ENCODE measurements at regions not wholly inside any gene's neighbourhood (a gene's known extent, or its start where the extent isn't known, plus 50 kb on each side); places are given as distances from the start of the nearest gene placed in this dataset.
"Not testable (repeated sequence)": the region's sequence is repeated elsewhere in the genome, so short reads cannot be mapped to it uniquely, and the experiment has no call there.

- Mint-ChIP-seq H3K27ac (no peak overlapping the region), H3K36me3 (ENCODE audit: low read depth) (no peaks in the 10 kb centered on the region), H3K9me3 (peaks cover 5% of the 10 kb centered on the region), H3K4me3 (no peak overlapping the region), H3K27me3 (ENCODE audit: low read depth) (peaks cover 4% of the 10 kb centered on the region), H3K4me1 (no peaks in the 10 kb centered on the region)
- TF ChIP-seq CTCF (IDR thresholded peaks at IDR 0.05; ENCODE audit: unreplicated experiment in 3 of 3) = no peak
These were observed 214.9 kb downstream of the IL20RB start for GRCh38 chr3:137172728-137173127.

DNA sequence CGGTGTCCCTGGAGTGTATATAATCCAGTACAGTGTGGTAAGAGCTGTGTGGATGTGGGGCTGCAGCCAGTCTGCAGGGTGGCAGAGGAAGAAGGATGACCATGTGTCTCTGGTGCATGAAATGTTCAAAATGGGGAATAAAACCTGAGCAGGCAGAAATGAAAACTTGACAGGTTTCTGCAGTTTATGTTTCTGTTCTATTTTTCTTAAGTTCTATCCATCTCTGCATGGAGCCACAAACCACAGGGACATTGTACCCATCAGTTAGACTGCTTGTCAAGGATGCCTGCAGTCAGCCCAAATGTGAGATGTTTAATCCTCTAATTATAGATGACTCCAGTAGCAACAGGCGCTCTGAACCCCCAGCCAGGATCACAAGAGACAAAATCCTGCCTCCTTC is 216.7 kb downstream of the IL20RB start:
- Mint-ChIP-seq H3K9me3 (peaks cover 5% of the 10 kb centered on the region), H3K4me3 (no peak overlapping the region), H3K27ac (no peak overlapping the region), H3K4me1 (no peaks in the 10 kb centered on the region), H3K36me3 (ENCODE audit: low read depth) (no peaks in the 10 kb centered on the region), H3K27me3 (ENCODE audit: low read depth) (peaks cover 4% of the 10 kb centered on the region)
- no peak for TF ChIP-seq CTCF (IDR thresholded peaks at IDR 0.05; ENCODE audit: unreplicated experiment in 3 of 3)

DNA sequence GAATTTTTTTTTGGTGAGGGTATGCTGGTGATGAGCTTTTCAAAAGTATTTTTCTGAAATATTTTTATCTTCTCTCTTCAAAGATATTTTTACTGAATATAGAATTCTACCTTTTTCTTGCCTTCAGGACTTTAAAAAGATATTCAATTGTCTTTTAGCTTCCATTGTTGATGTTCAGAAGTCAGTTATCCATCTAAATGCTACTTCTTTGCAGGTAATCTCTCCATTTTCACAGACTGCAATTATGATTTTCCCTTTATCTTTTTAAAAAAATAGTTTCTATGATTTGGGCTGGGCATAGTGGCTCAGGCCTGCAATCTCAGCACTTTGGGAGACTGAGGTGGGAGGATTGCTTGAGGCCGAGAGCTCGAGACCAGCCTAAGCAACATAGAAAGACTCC is 222.4 kb downstream of the IL20RB start:
- Mint-ChIP-seq H3K36me3 (ENCODE audit: low read depth) (no peaks in the 10 kb centered on the region), H3K4me3 (no peak overlapping the region), H3K9me3 (peaks cover 14% of the 10 kb centered on the region), H3K27me3 (ENCODE audit: low read depth) (no peaks in the 10 kb centered on the region), H3K4me1 (no peaks in the 10 kb centered on the region), H3K27ac (no peak overlapping the region)
- TF ChIP-seq CTCF (IDR thresholded peaks at IDR 0.05; ENCODE audit: unreplicated experiment in 3 of 3) = no peak

DNA sequence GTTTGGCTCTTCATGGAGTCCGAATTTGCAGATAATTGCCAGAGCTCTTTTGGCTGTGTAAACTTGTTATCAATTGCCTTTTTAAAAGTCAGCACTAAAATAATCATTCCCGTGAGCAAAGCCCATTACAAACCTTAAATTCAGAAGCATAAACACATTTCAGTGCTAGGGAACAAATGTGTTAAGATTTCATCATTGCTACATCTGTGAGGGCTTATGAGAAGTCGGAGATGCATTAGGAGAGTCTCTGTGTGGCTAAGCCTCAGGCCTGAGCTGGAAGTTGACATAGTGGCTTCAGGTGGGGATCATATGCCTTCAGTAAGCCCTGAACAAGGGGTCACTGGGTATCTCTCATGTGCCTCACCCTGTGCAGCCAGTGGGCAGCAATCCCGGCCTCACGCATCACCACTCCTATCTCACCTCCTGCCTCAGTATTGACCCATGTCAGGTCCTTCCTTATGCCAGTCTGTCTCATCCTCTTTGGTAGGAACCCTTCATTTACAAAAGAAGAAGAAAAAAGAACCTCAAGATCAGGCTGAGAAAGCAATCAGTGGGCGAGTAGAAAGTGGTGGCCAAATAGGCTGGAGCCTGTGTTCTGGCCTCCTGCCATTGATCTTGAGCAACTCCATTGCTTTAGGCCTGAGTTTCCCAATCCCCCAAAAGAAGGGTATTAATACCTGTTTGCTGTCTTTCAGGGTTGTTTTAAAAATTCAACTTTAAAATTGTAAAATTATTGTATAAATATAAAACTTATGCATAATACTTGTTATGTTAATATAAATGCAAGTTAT is 233.5 kb downstream of the IL20RB start:
- no peaks in the 10 kb centered on the region for H3K27me3 Mint-ChIP-seq (ENCODE audit: low read depth)
- no peak overlapping the region for H3K4me3 Mint-ChIP-seq
- no peak overlapping the region for H3K27ac Mint-ChIP-seq
- no peaks in the 10 kb centered on the region for H3K9me3 Mint-ChIP-seq
- H3K4me1 Mint-ChIP-seq = no peaks in the 10 kb centered on the region
- no peak for TF ChIP-seq CTCF (IDR thresholded peaks at IDR 0.05; ENCODE audit: unreplicated experiment in 3 of 3)
- no peaks in the 10 kb centered on the region for H3K36me3 Mint-ChIP-seq (ENCODE audit: low read depth)

DNA sequence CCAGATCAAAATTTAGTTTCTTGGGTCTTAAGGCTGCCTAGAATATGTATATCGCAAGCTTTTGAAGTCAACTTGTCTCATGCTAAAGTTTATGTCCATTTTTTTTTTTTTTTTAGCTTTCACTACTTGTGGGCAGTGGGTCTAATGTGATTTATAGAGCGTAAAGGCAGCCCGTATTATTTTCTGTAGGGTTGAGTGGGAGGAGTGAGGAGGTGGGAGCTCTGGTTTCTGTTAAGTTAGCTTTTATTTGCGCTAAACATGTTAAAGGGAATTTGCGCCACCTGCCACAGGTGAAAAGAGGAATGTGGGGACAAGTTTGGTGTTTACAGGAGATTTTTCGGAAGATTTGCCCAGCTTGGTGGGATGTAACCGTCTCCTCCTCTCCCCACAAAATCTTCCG is 234.2 kb downstream of the IL20RB start:
- Mint-ChIP-seq H3K27me3 (ENCODE audit: low read depth) (no peaks in the 10 kb centered on the region), H3K27ac (no peak overlapping the region), H3K4me1 (no peaks in the 10 kb centered on the region), H3K4me3 (no peak overlapping the region), H3K9me3 (no peaks in the 10 kb centered on the region), H3K36me3 (ENCODE audit: low read depth) (no peaks in the 10 kb centered on the region)
- no peak for TF ChIP-seq CTCF (IDR thresholded peaks at IDR 0.05; ENCODE audit: unreplicated experiment in 3 of 3)

- TF ChIP-seq CTCF (IDR thresholded peaks at IDR 0.05; ENCODE audit: unreplicated experiment in 3 of 3) = no peak
- peaks cover under 1% of the 10 kb centered on the region for H3K9me3 Mint-ChIP-seq
- no peak overlapping the region for H3K4me3 Mint-ChIP-seq
- H3K27ac Mint-ChIP-seq = no peak overlapping the region
- no peaks in the 10 kb centered on the region for H3K27me3 Mint-ChIP-seq (ENCODE audit: low read depth)
- H3K36me3 Mint-ChIP-seq (ENCODE audit: low read depth) = no peaks in the 10 kb centered on the region
- no peaks in the 10 kb centered on the region for H3K4me1 Mint-ChIP-seq
These were observed 236.5 kb downstream of the IL20RB start for GRCh38 chr3:137194301-137194700.

GRCh38 chr3:137198374-137198773 is 240.6 kb downstream of the IL20RB start:
- H3K36me3 Mint-ChIP-seq (ENCODE audit: low read depth); H3K4me3 Mint-ChIP-seq: not testable (repeated sequence)

More at GRCh38 chr3:137198374-137198773, 240.6 kb downstream of the IL20RB start:
- H3K4me1 Mint-ChIP-seq; H3K27me3 Mint-ChIP-seq (ENCODE audit: low read depth); H3K27ac Mint-ChIP-seq; H3K9me3 Mint-ChIP-seq: not testable (repeated sequence)
